ENCODE measurements at regions not wholly inside any gene's neighbourhood (a gene's known extent, or its start where the extent isn't known, plus 50 kb on each side); places are given as distances from the start of the nearest gene placed in this dataset.

DNA sequence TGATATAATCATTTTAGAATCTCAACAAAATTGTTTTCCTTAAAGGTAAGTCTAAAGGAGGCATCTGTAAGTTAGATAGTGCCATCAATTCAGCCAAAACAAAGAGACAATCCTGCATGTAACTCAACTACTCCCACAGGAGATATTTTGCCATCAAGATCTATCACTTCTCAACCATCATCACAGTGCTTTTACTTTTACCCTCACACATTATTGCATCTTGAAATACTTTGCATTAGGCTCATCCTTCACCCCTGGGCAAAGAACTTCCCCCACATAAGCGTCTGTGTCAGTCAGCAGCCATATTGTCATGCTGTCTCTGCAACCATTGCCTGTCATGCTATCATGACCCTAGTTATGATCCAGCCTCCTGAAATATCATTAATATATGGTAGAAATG is 54.9 kb upstream of the NLGN1 start:
- POLR2A ChIA-PET, result no interaction called here
- ATAC-seq (no peak), DNase-seq (ENCODE audit: low spot score) (no peak)
- Mint-ChIP-seq H3K4me1 (no peaks in the 10 kb centered on the region), H3K27ac (no peak overlapping the region), H3K4me3 (no peak overlapping the region), H3K27me3 (ENCODE audit: low read depth) (no peaks in the 10 kb centered on the region), H3K9me3 (peaks cover 5% of the 10 kb centered on the region), H3K36me3 (no peaks in the 10 kb centered on the region)
- no peak for TF ChIP-seq FOXP1 (CRISPR knock-in tag; IDR thresholded peaks at IDR 0.05; ENCODE audit: borderline replicate concordance)
- TF ChIP-seq JAZF1 (CRISPR knock-in tag; IDR thresholded peaks at IDR 0.05), result no peak
- no peak for TF ChIP-seq FOXJ3 (CRISPR knock-in tag; IDR thresholded peaks at IDR 0.05; ENCODE audit: borderline replicate concordance)
- TF ChIP-seq ATF6 (CRISPR knock-in tag; IDR thresholded peaks at IDR 0.05), result no peak
- no peak for TF ChIP-seq MYBL2 (CRISPR knock-in tag; IDR thresholded peaks at IDR 0.05)
- no peak for TF ChIP-seq GRHL2 (CRISPR knock-in tag; IDR thresholded peaks at IDR 0.05; ENCODE audit: insufficient replicate concordance, severe bottlenecking)
- no peak for TF ChIP-seq ZSCAN18 (CRISPR knock-in tag; IDR thresholded peaks at IDR 0.05)
- CTCF ChIA-PET, result no interaction called here

GRCh38 chr3:173340626-173341025 is 56.9 kb upstream of the NLGN1 start:
- CTCF ChIA-PET, result no interaction called here
- TF ChIP-seq ZNF396 (CRISPR knock-in tag; IDR thresholded peaks at IDR 0.05; ENCODE audit: borderline replicate concordance), result no peak
- no peak for TF ChIP-seq PRRX2 (CRISPR knock-in tag; IDR thresholded peaks at IDR 0.05)
- no peak for TF ChIP-seq ZSCAN18 (CRISPR knock-in tag; IDR thresholded peaks at IDR 0.05)
- no peak for TF ChIP-seq ZNF317 (CRISPR knock-in tag; IDR thresholded peaks at IDR 0.05; ENCODE audit: borderline replicate concordance, low read depth)
- TF ChIP-seq, protein P1, sequence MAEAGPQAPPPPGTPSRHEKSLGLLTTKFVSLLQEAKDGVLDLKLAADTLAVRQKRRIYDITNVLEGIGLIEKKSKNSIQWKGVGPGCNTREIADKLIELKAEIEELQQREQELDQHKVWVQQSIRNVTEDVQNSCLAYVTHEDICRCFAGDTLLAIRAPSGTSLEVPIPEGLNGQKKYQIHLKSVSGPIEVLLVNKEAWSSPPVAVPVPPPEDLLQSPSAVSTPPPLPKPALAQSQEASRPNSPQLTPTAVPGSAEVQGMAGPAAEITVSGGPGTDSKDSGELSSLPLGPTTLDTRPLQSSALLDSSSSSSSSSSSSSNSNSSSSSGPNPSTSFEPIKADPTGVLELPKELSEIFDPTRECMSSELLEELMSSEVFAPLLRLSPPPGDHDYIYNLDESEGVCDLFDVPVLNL (CRISPR knock-in tag; IDR thresholded peaks at IDR 0.05; ENCODE audit: borderline replicate concordance, low read depth), result no peak
- TF ChIP-seq ZNF138 (CRISPR knock-in tag; conservative IDR thresholded peaks at IDR 0.05), result no peak
- TF ChIP-seq JUN (CRISPR knock-in tag; IDR thresholded peaks at IDR 0.05), result no peak
- TF ChIP-seq ZBTB43 (CRISPR knock-in tag; IDR thresholded peaks at IDR 0.05), result no peak
- no peak for TF ChIP-seq E2F1 (CRISPR knock-in tag; IDR thresholded peaks at IDR 0.05)
- no peak for TF ChIP-seq ESRRA (CRISPR knock-in tag; IDR thresholded peaks at IDR 0.05; ENCODE audit: borderline replicate concordance)
- TF ChIP-seq, protein P2, sequence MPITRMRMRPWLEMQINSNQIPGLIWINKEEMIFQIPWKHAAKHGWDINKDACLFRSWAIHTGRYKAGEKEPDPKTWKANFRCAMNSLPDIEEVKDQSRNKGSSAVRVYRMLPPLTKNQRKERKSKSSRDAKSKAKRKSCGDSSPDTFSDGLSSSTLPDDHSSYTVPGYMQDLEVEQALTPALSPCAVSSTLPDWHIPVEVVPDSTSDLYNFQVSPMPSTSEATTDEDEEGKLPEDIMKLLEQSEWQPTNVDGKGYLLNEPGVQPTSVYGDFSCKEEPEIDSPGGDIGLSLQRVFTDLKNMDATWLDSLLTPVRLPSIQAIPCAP (CRISPR knock-in tag; IDR thresholded peaks at IDR 0.05), result no peak
- no peak for TF ChIP-seq GABPB1 (CRISPR knock-in tag; IDR thresholded peaks at IDR 0.05)
- no peak for TF ChIP-seq TEAD4 (CRISPR knock-in tag; IDR thresholded peaks at IDR 0.05)
- TF ChIP-seq GTF2I (CRISPR knock-in tag; conservative IDR thresholded peaks at IDR 0.05), result no peak
- ATAC-seq (no peak), DNase-seq (ENCODE audit: low spot score) (no peak)
- H3K27ac Mint-ChIP-seq, result no peak overlapping the region
- peaks cover 5% of the 10 kb centered on the region for H3K9me3 Mint-ChIP-seq
- no peaks in the 10 kb centered on the region for H3K36me3 Mint-ChIP-seq
- POLR2A ChIA-PET, result no interaction called here
- H3K27me3 Mint-ChIP-seq (ENCODE audit: low read depth), result no peaks in the 10 kb centered on the region
- H3K4me3 Mint-ChIP-seq, result no peak overlapping the region
- no peaks in the 10 kb centered on the region for H3K4me1 Mint-ChIP-seq
